ENCODE measurements at regions not wholly inside any gene's neighbourhood (a gene's known extent, or its start where the extent isn't known, plus 50 kb on each side); places are given as distances from the start of the nearest gene placed in this dataset.

- no peaks in the 10 kb centered on the region for H3K9me3 ChIP-seq (ENCODE audit: control insufficient read depth in 2 of 2, insufficient read depth in 1 of 2, low read length in 1 of 2)
- no peaks in the 10 kb centered on the region for H3K36me3 ChIP-seq (ENCODE audit: control insufficient read depth in 2 of 2, insufficient read depth in 2 of 2, low read length in 1 of 2)
- no peak for DNase-seq (ENCODE audit: low read depth in 6 of 9, low spot score in 9 of 9)
- no peak overlapping the region for H3K27ac ChIP-seq (ENCODE audit: low read depth in 1 of 2, low read length in 1 of 2)
- no peak overlapping the region for H3K4me3 ChIP-seq (ENCODE audit: low read length in 2 of 2)
- no peaks in the 10 kb centered on the region for H3K27me3 ChIP-seq (ENCODE audit: control insufficient read depth in 2 of 2, insufficient read depth in 1 of 2, low read length in 1 of 2)
- no peaks in the 10 kb centered on the region for H3K4me1 ChIP-seq (ENCODE audit: control insufficient read depth in 2 of 2, insufficient read depth in 2 of 2, low read length in 2 of 2)
These were observed 182.7 kb upstream of the FERMT1 start for GRCh38 chr20:6305536-6305935.

- Histone ChIP-seq H3K36me3 (ENCODE audit: control insufficient read depth in 2 of 2, insufficient read depth in 2 of 2, low read length in 1 of 2) (no peaks in the 10 kb centered on the region), H3K27ac (ENCODE audit: low read depth in 1 of 2, low read length in 1 of 2) (no peak overlapping the region), H3K4me1 (ENCODE audit: control insufficient read depth in 2 of 2, insufficient read depth in 2 of 2, low read length in 2 of 2) (no peaks in the 10 kb centered on the region), H3K27me3 (ENCODE audit: control insufficient read depth in 2 of 2, insufficient read depth in 1 of 2, low read length in 1 of 2) (no peaks in the 10 kb centered on the region), H3K9me3 (ENCODE audit: control insufficient read depth in 2 of 2, insufficient read depth in 1 of 2, low read length in 1 of 2) (no peaks in the 10 kb centered on the region), H3K4me3 (ENCODE audit: low read length in 2 of 2) (no peak overlapping the region)
- no peak for DNase-seq (ENCODE audit: low read depth in 6 of 9, low spot score in 9 of 9)
- 78% methylated on average over 3 of the region's 3 CpGs for WGBS
These were observed 179.2 kb upstream of the FERMT1 start for GRCh38 chr20:6302041-6302440.

- H3K9me3 ChIP-seq (ENCODE audit: control insufficient read depth in 2 of 2, insufficient read depth in 1 of 2, low read length in 1 of 2) = no peaks in the 10 kb centered on the region
- WGBS = 96% methylated on average over 2 of the region's 2 CpGs
- no peak for DNase-seq (ENCODE audit: low read depth in 6 of 9, low spot score in 9 of 9)
- no peaks in the 10 kb centered on the region for H3K4me1 ChIP-seq (ENCODE audit: control insufficient read depth in 2 of 2, insufficient read depth in 2 of 2, low read length in 2 of 2)
- H3K4me3 ChIP-seq (ENCODE audit: low read length in 2 of 2) = no peak overlapping the region
- no peaks in the 10 kb centered on the region for H3K27me3 ChIP-seq (ENCODE audit: control insufficient read depth in 2 of 2, insufficient read depth in 1 of 2, low read length in 1 of 2)
- H3K36me3 ChIP-seq (ENCODE audit: control insufficient read depth in 2 of 2, insufficient read depth in 2 of 2, low read length in 1 of 2) = no peaks in the 10 kb centered on the region
- no peak overlapping the region for H3K27ac ChIP-seq (ENCODE audit: low read depth in 1 of 2, low read length in 1 of 2)
These were observed 176.6 kb upstream of the FERMT1 start for GRCh38 chr20:6299456-6299855.

GRCh38 chr20:6298049-6298448 is 175.2 kb upstream of the FERMT1 start:
- H3K27ac ChIP-seq (ENCODE audit: low read depth in 1 of 2, low read length in 1 of 2) = no peak overlapping the region

GRCh38 chr20:6295867-6296256 is 173.0 kb upstream of the FERMT1 start:
- Histone ChIP-seq H3K4me3 (ENCODE audit: low read length in 2 of 2) (no peak overlapping the region), H3K27ac (ENCODE audit: low read depth in 1 of 2, low read length in 1 of 2) (no peak overlapping the region), H3K4me1 (ENCODE audit: control insufficient read depth in 2 of 2, insufficient read depth in 2 of 2, low read length in 2 of 2) (no peaks in the 10 kb centered on the region), H3K27me3 (ENCODE audit: control insufficient read depth in 2 of 2, insufficient read depth in 1 of 2, low read length in 1 of 2) (no peaks in the 10 kb centered on the region), H3K36me3 (ENCODE audit: control insufficient read depth in 2 of 2, insufficient read depth in 2 of 2, low read length in 1 of 2) (no peaks in the 10 kb centered on the region), H3K9me3 (ENCODE audit: control insufficient read depth in 2 of 2, insufficient read depth in 1 of 2, low read length in 1 of 2) (no peaks in the 10 kb centered on the region)
- no peak for DNase-seq (ENCODE audit: low read depth in 6 of 9, low spot score in 9 of 9)

More at GRCh38 chr20:6298049-6298448, 175.2 kb upstream of the FERMT1 start:
- Histone ChIP-seq H3K9me3 (ENCODE audit: control insufficient read depth in 2 of 2, insufficient read depth in 1 of 2, low read length in 1 of 2) (no peaks in the 10 kb centered on the region), H3K27me3 (ENCODE audit: control insufficient read depth in 2 of 2, insufficient read depth in 1 of 2, low read length in 1 of 2) (no peaks in the 10 kb centered on the region), H3K36me3 (ENCODE audit: control insufficient read depth in 2 of 2, insufficient read depth in 2 of 2, low read length in 1 of 2) (no peaks in the 10 kb centered on the region), H3K4me1 (ENCODE audit: control insufficient read depth in 2 of 2, insufficient read depth in 2 of 2, low read length in 2 of 2) (no peaks in the 10 kb centered on the region), H3K4me3 (ENCODE audit: low read length in 2 of 2) (no peak overlapping the region)
- no peak for DNase-seq (ENCODE audit: low read depth in 6 of 9, low spot score in 9 of 9)
- 86% methylated on average over 7 of the region's 7 CpGs for WGBS

- no peak for DNase-seq (ENCODE audit: low read depth in 6 of 9, low spot score in 9 of 9)
- H3K4me3 ChIP-seq (ENCODE audit: low read length in 2 of 2) = no peak overlapping the region
- no peaks in the 10 kb centered on the region for H3K9me3 ChIP-seq (ENCODE audit: control insufficient read depth in 2 of 2, insufficient read depth in 1 of 2, low read length in 1 of 2)
- no peak overlapping the region for H3K27ac ChIP-seq (ENCODE audit: low read depth in 1 of 2, low read length in 1 of 2)
- H3K27me3 ChIP-seq (ENCODE audit: control insufficient read depth in 2 of 2, insufficient read depth in 1 of 2, low read length in 1 of 2) = no peaks in the 10 kb centered on the region
- 57% methylated on average over 5 of the region's 5 CpGs for WGBS
- no peaks in the 10 kb centered on the region for H3K36me3 ChIP-seq (ENCODE audit: control insufficient read depth in 2 of 2, insufficient read depth in 2 of 2, low read length in 1 of 2)
- no peaks in the 10 kb centered on the region for H3K4me1 ChIP-seq (ENCODE audit: control insufficient read depth in 2 of 2, insufficient read depth in 2 of 2, low read length in 2 of 2)
These were observed 172.5 kb upstream of the FERMT1 start for GRCh38 chr20:6295127-6295866.

- no peak overlapping the region for H3K4me3 ChIP-seq (ENCODE audit: low read length in 2 of 2)
- H3K4me1 ChIP-seq (ENCODE audit: control insufficient read depth in 2 of 2, insufficient read depth in 2 of 2, low read length in 2 of 2) = no peaks in the 10 kb centered on the region
- H3K36me3 ChIP-seq (ENCODE audit: control insufficient read depth in 2 of 2, insufficient read depth in 2 of 2, low read length in 1 of 2) = no peaks in the 10 kb centered on the region
- H3K27ac ChIP-seq (ENCODE audit: low read depth in 1 of 2, low read length in 1 of 2) = no peak overlapping the region
- H3K27me3 ChIP-seq (ENCODE audit: control insufficient read depth in 2 of 2, insufficient read depth in 1 of 2, low read length in 1 of 2) = no peaks in the 10 kb centered on the region
- H3K9me3 ChIP-seq (ENCODE audit: control insufficient read depth in 2 of 2, insufficient read depth in 1 of 2, low read length in 1 of 2) = no peaks in the 10 kb centered on the region
- no peak for DNase-seq (ENCODE audit: low read depth in 6 of 9, low spot score in 9 of 9)
These were observed 164.6 kb upstream of the FERMT1 start for GRCh38 chr20:6287471-6287870.

- Histone ChIP-seq H3K27me3 (ENCODE audit: control insufficient read depth in 2 of 2, insufficient read depth in 1 of 2, low read length in 1 of 2) (no peaks in the 10 kb centered on the region), H3K4me1 (ENCODE audit: control insufficient read depth in 2 of 2, insufficient read depth in 2 of 2, low read length in 2 of 2) (no peaks in the 10 kb centered on the region), H3K4me3 (ENCODE audit: low read length in 2 of 2) (no peak overlapping the region), H3K9me3 (ENCODE audit: control insufficient read depth in 2 of 2, insufficient read depth in 1 of 2, low read length in 1 of 2) (no peaks in the 10 kb centered on the region), H3K36me3 (ENCODE audit: control insufficient read depth in 2 of 2, insufficient read depth in 2 of 2, low read length in 1 of 2) (no peaks in the 10 kb centered on the region), H3K27ac (ENCODE audit: low read depth in 1 of 2, low read length in 1 of 2) (no peak overlapping the region)
- WGBS = 87% methylated on average over 1 of the region's 1 CpG
- DNase-seq (ENCODE audit: low read depth in 6 of 9, low spot score in 9 of 9) = no peak
These were observed 159.8 kb upstream of the FERMT1 start for GRCh38 chr20:6282642-6283041.

- H3K36me3 ChIP-seq (ENCODE audit: control insufficient read depth in 2 of 2, insufficient read depth in 2 of 2, low read length in 1 of 2) = no peaks in the 10 kb centered on the region
- H3K27ac ChIP-seq (ENCODE audit: low read depth in 1 of 2, low read length in 1 of 2) = no peak overlapping the region
- 46% methylated on average over 6 of the region's 6 CpGs for WGBS
- no peaks in the 10 kb centered on the region for H3K27me3 ChIP-seq (ENCODE audit: control insufficient read depth in 2 of 2, insufficient read depth in 1 of 2, low read length in 1 of 2)
- no peak for DNase-seq (ENCODE audit: low read depth in 6 of 9, low spot score in 9 of 9)
- H3K4me3 ChIP-seq (ENCODE audit: low read length in 2 of 2) = no peak overlapping the region
- H3K9me3 ChIP-seq (ENCODE audit: control insufficient read depth in 2 of 2, insufficient read depth in 1 of 2, low read length in 1 of 2) = no peaks in the 10 kb centered on the region
- H3K4me1 ChIP-seq (ENCODE audit: control insufficient read depth in 2 of 2, insufficient read depth in 2 of 2, low read length in 2 of 2) = no peaks in the 10 kb centered on the region
These were observed 154.9 kb upstream of the FERMT1 start for GRCh38 chr20:6277661-6278240.

Measured in thymus (tissue), 11 donors.